ENCODE measurements at regions not wholly inside any gene's neighbourhood (a gene's known extent, or its start where the extent isn't known, plus 50 kb on each side); places are given as distances from the start of the nearest gene placed in this dataset.
"Not testable (repeated sequence)": the region's sequence is repeated elsewhere in the genome, so short reads cannot be mapped to it uniquely, and the experiment has no call there.

GRCh38 chr17:5753421-5753820 lies 169.1 kb upstream of the NLRP1 start:
- DNase-seq: no peak

DNA sequence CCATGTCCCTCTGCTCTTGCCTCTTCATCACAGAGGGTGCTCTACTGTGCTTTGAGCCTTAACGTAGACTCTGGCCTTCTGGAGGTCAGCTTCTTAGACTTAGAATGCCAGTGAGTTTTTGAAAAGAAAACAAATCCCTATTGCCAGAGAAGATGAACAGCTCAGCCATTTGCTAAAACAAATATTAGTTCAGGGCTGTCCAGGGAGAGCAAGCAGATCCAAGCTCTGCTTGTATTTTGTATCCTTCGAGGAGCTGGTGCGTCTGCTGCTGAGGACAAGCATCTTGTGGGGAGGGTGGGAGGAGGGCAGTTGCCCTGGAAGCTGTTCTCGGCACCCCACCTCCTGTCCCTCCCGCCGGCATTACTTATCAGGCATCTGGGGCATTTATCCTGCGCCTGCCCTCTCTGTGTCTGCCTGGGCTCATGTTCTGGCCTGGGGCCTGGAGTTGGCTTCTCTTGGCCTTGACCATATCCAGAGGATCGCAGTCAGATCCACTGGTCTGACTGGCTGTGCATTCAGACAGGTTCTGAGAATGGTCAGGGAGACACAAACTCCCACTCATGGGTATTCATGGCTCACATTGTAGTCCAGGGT lies 173.1 kb upstream of the NLRP1 start:
- DNase-seq: no peak

DNA sequence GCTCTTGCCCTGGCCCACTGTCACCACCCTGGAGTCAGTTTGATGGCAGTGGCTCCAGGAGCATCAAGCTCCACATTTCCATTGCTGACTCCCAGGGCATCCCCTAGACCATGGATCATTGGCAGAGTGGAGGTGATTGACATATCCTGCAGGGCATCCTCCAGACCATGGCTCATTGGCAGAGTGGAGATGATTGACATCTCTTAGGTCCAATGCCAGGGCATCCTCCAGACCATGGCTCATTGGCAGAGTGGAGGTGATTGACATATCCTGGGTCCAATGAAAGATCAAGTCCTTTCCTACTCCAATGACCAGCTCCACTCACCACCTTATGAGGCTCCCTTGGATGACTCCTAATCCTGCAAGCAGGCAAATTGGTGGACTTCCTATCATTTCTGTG lies 174.3 kb upstream of the NLRP1 start:
- no peak for DNase-seq

DNA sequence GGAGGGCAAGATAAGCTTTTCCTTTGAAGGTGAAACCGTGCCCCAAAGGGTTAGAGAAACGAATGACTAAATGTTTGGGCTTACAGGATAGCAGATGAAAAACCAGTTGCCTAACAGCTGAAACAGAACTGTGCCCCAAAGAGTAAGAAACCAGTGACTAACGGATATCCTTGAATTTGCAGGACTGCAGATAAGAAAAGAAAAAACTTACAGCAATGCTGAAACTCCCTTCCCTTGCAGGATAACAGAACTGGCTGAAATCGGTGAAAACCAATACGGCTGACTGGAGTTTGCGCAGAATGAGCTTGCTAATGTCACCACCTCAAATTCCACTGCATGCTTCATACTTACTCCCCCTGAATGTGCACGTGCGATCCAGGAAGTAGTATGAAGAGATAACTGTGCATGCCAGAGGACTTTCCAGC lies 175.2 kb upstream of the NLRP1 start:
- DNase-seq: no peak

DNA sequence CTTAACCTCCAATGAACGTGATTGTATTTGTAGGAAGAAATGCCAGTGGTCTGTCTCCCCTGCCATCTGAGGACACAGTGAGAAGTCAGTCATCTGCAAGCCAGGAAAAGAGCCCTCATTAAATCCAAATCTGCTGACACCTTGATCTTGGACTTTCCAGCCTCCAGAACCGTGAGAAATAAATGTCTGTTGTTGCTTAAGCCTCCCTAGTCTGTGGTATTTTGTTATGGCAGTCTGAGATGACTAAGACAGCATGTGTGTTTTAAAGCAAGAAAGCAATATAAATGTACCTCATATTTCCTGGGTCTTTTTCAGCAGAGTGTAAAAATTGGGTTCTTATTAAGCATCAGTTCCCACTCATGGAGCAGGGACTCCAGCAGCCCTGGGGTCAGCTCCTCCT lies 177.9 kb upstream of the NLRP1 start:
- DNase-seq: no peak

DNA sequence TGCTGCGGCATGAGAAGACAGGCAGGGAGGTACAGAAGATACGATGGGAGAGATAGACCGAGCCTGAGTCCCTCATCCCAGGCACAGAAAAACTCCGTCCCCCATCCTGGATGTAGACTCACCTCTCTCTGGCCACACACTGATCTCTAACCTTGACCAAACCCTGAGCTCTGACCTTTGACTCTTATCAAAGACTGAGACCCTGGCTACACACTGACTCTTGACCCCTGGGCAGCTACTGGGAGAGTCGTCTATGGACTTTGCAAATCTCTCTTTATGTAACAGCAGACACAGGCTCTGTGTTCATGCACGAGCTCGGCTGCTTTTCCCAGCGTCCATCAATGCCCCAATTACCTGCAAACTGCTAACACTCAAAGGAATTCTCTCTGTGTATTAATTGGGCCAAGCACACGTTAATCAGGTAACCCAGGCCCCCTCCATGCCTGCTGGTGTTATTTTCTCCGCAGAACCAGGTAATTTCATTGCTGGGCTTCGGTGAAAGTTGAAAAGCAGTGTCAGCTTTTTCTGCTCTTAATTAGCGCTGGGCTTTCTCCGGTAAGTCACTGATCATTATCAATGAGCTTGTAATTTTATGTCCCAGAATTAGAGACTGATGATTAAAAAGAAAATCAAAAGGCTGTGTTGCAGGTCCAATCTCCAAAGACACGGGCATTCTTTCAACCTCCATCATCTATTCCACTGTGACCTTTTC lies 179.4 kb upstream of the NLRP1 start:
- DNase-seq: no peak

GRCh38 chr17:5769593-5770354 lies 185.5 kb upstream of the NLRP1 start:
- no peak for DNase-seq

DNA sequence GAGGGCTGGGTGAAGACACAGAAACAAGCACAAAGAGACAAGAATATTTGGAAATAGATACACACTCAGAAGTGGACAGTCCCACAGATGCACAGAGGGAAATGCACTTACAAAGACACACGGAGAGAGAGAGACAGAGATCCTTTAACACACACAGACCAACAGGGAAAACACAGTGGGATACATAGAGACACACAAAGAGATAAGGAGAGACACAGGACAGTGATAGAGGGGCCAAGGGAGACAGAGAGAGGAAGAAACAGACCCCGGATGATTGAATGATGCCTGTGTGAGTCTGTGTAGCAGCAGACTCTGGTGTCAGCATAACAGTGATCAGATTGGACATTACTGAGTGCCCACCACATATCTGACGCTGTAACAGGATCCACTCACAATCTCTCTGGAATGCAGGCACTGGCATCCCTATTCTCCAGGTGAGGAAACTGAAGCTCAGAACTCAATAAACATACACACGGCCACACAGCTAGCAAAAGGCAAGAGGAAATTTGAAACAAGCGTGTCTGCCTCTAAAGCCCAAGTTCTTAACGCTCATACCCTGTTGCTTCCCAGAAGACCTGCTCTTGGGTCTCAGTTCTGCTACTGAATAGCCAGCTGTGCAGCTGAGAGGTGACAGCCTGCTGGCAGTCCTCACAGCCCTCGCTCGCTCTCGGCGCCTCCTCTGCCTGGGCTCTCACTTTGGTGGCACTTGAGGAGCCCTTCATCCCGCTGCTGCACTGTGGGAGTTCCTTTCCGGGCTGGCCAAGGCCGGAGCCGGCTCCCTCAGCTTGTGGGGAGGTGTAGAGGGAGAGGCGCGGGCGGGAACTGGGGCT lies 186.3 kb upstream of the NLRP1 start:
- no peak for DNase-seq

GRCh38 chr17:5771271-5771577 lies 186.9 kb upstream of the NLRP1 start:
- DNase-seq: not testable (repeated sequence)

GRCh38 chr17:5772017-5772416 lies 187.7 kb upstream of the NLRP1 start:
- not testable (repeated sequence) for DNase-seq

GRCh38 chr17:5772720-5773119 lies 188.4 kb upstream of the NLRP1 start:
- DNase-seq: no peak

DNA sequence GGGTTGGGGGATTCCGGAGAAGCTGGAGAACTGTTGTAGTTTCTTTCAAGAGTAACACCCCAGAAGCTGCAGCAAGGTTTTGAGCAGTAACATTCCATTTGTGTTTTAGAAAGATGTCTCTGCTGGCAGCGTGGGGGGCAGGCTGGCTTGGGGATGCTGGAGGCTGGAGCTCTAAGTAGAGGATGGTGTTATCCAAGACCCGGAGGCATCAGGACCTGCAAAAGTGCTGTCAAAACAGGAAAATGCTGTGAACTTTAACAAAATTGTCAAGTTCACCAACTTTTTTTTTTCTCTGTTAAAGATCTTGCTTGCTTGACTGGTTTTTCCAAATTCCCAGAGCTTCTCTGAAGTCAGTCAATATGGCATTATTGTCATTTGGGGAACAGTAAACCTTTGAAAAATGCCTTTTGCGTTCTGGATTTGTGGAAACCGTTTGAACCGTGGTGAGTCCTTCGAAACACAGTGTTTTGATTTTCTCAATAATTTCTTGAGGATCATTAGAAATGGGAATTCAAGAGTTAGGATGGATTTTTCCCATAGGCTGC lies 189.6 kb upstream of the NLRP1 start:
- no peak for DNase-seq

GRCh38 chr17:5775098-5775497 lies 190.8 kb upstream of the NLRP1 start:
- no peak for DNase-seq

DNA sequence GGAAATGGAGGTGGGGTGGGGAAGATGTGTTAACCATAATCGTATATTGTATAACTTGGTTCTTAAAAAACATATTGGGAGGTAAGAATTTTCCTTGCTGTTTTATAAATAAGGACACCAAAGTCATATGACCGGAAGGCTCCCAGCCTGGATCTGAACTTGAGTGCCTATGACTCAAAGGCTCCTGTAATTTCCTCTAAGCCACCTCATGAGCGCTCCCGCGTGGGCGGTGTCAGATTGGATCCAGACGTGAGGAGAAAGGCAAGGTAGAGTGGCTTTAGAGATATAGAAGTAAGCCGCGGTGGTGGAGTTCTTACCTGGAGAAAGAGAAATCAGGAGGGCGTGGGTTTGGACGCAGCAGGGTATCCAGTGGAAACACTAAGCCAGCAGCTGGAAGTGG lies 196.2 kb upstream of the NLRP1 start:
- no peak for DNase-seq

DNA sequence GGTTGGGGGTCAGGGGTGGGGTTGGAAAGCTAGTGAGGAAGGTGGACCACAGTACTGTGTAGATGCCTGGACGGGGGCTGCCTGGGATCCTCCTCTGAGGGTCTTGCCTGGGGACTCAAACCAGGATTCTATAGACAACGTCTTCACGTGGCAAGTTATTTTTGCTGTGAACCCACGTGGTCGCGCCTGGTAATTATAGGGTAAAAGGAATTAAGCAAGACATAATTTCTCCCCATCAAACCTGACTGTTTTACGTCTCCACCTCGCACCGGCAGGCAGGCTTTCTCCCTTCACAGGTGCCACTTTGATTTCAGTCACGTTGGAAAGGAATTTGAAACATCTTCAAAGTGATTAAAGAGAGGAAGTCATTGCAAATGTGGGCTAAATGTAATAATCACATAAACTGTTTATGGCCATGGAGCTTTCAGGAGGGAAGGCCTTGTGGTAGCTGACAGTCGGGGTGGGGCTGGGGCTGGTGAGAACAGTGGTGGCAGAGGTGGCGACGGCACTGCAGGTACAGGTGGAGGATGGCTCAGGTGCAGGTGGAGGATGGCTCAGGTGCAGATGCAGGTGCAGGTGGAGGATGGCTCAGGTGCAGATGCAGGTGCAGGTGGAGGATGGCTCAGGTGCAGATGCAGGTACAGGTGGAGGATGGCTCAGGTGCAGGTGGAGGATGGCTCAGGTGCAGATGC lies 197.1 kb upstream of the NLRP1 start:
- DNase-seq: no peak

DNA sequence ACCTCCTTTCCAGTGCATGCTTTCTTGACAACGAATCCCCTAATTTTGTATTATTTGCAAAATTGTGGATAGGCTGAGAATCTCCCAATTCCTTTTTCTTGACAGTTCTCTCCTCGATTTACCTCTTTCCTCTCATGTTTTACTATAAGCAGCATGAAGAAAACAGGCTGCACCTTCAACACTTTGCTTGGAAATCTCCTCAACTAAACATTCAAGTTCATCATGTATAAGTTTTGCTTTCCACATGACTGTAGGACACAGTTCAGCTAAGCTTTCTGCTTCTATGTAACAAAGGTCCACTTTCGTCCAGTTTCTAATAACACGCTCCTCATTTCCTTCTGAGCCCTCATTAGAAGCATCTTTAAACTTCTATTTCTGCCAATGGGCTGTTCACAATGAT lies 199.0 kb upstream of the NLRP1 start:
- no peak for DNase-seq

DNA sequence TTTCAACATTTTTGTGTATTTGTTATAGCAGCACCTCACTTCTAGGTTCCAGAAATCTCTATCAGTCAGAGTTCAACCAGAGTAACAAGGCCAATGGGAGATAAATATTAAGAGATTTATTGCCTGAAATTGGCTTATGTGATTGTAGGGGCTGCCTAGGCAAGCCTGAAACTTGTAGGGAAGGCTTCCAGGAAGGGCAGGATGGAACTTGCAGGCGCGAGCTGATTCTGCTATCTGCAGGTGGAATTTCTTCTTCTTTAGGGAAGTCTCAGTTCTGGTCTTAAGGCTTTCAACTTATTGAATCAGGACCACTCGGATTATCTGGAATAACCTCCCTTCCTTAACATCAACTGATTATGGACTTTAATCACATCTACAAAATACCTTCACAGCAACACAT lies 199.5 kb upstream of the NLRP1 start:
- DNase-seq: no peak

DNA sequence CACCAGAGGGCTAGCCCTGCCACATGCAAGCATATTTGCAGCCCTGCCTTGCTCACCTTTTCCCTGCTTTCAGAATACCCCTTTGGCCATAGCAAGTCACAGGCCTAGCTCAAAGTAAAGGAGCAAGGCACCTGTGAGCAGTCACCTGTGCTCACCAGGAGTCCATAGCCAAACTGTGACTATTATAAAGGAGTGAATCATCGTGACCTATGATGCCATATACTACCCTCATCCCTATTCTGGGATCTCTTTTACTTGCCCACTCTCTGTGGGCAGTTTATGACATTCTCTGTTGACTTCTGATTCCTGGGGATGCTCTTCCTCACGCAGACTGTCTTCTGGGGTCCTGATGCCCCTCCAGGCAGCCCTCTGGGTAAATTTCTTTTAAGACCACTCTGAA lies 200.5 kb upstream of the NLRP1 start:
- no peak for DNase-seq

GRCh38 chr17:5785338-5785737 lies 201.0 kb upstream of the NLRP1 start:
- peak; percentile 29 for DNase-seq

DNA sequence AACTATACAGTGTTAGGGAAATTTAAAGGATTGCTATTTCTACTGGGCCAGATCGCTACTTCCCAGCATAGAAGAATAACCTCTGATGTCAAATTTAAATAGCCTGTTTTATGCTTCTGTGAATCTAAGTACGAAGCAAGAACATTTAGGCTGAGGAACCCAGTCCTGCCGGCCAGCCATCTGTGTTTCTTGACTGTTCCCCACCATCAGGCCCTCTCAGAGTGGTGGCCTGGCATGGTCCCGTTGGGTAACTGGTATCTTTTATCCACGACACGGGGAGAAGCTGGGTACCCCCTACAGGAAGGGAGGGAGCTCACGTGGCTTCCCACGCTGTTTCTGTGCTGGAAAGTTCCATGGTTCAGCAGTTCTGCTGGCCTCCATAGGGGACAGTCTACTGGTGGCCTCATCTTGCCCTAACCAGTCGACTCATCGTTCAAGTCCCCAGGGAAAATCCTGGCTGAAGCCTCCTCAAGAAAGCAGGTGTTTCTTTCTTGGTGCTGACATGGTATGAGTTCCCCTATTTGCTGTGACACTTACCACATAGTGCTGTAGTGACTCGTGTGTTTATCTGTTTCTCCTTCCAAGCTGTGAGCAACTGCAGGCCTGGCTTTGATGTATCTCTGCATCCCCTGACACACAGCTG lies 201.7 kb upstream of the NLRP1 start:
- no peak for DNase-seq

DNA sequence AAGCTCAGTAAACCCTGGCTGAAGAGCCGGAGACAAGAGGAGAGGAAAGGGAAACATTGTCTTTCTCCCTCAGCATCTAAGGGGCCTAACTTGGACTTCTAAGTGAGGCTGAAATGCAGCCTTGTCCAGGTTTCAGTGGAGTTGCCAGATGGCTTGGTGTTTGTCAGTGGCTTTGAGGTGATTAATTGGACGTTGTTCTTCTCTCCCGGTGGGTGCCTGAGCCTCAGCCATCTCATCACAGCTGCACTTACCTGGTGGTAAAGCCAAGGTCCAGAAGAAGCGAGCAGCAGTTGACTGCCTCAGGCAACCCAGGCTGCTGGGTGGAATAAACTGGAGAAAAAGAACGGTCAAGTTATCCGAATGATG lies 202.2 kb upstream of the NLRP1 start:
- DNase-seq: no peak

All from right kidney (tissue), 1 donor.